Spinal cord (tissue), 9 donors: ENCODE measurements at regions not wholly inside any gene's neighbourhood (a gene's known extent, or its start where the extent isn't known, plus 50 kb on each side); places are given as distances from the start of the nearest gene placed in this dataset.
A peak's percentile ranks its signal among the peaks of the same experiment; 100 is the strongest.
"Not testable (repeated sequence)": the region's sequence is repeated elsewhere in the genome, so short reads cannot be mapped to it uniquely, and the experiment has no call there.

Experiments used
- DNase-seq, 6 donors: peaks; one replicate each; pipeline versions ENCODE4 v3.0.0 to v3.0.0-alpha.2; 2013 to 2015; ENCODE audit warnings: low spot score in 6 of 6, low read depth in 4 of 6
- H3K27ac ChIP-seq: one replicate; pipeline ENCODE4 v1.5.1; 2013; ENCODE audit warnings: low read depth, low read length, control low read depth
- H3K27me3 ChIP-seq: one replicate; pipeline ENCODE4 v1.6.1; 2013; ENCODE audit warnings: low read length; ENCODE audit not compliant: control insufficient read depth, insufficient read depth
- H3K36me3 ChIP-seq: one replicate; pipeline ENCODE4 v1.6.1; 2013; ENCODE audit warnings: low read length; ENCODE audit not compliant: control insufficient read depth, insufficient read depth
- H3K4me1 ChIP-seq: one replicate; pipeline ENCODE4 v1.6.1; 2013; ENCODE audit warnings: low read length; ENCODE audit not compliant: control insufficient read depth, insufficient read depth
- H3K4me3 ChIP-seq: one replicate; pipeline ENCODE4 v1.5.1; 2013; ENCODE audit warnings: low read depth, low read length, control low read depth
- H3K9me3 ChIP-seq: one replicate; pipeline ENCODE4 v1.6.1; 2013; ENCODE audit warnings: low read length; ENCODE audit not compliant: control insufficient read depth, insufficient read depth
- WGBS: methylation state at CpG from one replicate; pipeline ENCODE4 v1.1.5; 2013; ENCODE audit warnings: missing lambda C conversion rate; ENCODE audit not compliant: insufficient coverage; 5-methylcytosine and 5-hydroxymethylcytosine counted together
- donor health status: healthy.

DNA sequence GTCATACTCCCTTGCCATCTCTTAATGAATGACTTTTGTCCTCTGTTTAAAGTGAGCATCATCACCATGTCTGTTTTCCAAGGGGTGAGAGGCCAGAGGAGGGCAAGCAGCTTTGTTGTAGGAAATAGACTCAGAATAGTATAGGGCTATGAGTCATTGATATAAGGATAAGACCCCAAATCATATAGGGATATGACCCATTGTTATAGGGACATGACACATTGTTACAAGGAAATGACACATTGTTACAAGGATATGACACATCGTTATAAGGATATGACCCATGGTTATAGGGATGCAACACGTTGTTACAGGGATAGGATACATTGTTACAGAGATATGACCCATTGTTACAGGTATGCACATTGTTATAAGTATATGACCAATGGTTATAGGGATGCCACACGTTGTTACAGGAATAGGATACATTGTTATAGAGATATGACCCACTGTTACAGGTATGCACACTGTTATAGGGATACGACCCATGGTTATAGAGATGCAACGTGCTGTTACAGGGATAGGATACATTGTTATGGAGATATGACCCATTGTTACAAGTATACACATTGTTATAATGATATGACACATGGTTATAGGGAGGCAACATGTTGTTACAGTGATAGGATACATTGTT lies 311.1 kb upstream of the ADARB2 start:
- H3K27me3 ChIP-seq = no peaks in the 10 kb centered on the region
- no peaks in the 10 kb centered on the region for H3K36me3 ChIP-seq
- H3K27ac ChIP-seq = no peak overlapping the region
- H3K4me3 ChIP-seq = no peak overlapping the region
- no peak for DNase-seq
- H3K4me1 ChIP-seq = no peaks in the 10 kb centered on the region
- peaks cover 4% of the 10 kb centered on the region for H3K9me3 ChIP-seq
- 75% methylated on average over 2 of the region's 5 CpGs for WGBS

DNA sequence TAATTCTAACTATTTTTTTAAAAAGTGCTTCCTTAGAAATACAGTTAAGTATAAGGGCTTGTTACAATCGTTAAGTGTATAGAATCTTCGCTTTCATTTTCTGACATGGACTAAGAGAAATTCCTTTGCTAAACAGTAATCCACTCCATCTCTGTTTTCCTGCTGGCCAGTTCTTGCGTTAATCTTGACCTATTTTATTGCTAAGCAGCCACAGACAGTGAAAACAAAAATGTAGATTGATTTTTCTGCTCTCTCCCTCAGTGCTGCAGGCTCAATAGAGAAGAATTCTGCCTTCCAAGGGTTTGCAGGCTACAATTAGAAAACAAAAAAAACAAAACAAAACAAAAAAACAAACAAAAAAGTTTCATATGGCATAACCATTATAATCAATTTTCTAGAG lies 310.4 kb upstream of the ADARB2 start:
- no peaks in the 10 kb centered on the region for H3K27me3 ChIP-seq
- no peak overlapping the region for H3K4me3 ChIP-seq
- DNase-seq = no peak
- H3K9me3 ChIP-seq = peaks cover 4% of the 10 kb centered on the region
- H3K27ac ChIP-seq = no peak overlapping the region
- H3K4me1 ChIP-seq = no peaks in the 10 kb centered on the region
- H3K36me3 ChIP-seq = no peaks in the 10 kb centered on the region
- WGBS = no CpG with 5 or more reads among the region's 3 CpGs

DNA sequence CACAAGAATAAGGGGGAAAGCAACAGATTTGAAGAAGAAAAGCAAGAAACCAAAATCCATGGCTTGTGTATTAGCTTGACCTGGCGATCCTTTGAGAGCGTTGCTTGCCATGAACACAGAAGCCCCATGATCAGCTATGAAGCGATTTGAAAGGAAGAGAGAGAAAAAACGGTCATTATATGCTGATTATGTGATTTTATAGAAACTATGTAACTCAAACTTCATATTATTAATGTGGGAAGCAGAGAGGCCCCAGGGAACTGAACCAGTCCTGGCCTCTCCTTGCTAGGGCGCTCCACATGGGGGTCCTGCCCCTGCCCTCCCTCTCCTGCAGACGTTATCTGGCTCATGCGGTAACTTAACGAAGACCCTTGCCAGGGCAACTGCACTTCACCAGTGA lies 306.1 kb upstream of the ADARB2 start:
- no peaks in the 10 kb centered on the region for H3K27me3 ChIP-seq
- H3K9me3 ChIP-seq = no peaks in the 10 kb centered on the region
- no peak overlapping the region for H3K4me3 ChIP-seq
- no peak for DNase-seq
- H3K4me1 ChIP-seq = no peaks in the 10 kb centered on the region
- H3K27ac ChIP-seq = no peak overlapping the region
- 93% methylated on average over 4 of the region's 8 CpGs for WGBS
- no peaks in the 10 kb centered on the region for H3K36me3 ChIP-seq

DNA sequence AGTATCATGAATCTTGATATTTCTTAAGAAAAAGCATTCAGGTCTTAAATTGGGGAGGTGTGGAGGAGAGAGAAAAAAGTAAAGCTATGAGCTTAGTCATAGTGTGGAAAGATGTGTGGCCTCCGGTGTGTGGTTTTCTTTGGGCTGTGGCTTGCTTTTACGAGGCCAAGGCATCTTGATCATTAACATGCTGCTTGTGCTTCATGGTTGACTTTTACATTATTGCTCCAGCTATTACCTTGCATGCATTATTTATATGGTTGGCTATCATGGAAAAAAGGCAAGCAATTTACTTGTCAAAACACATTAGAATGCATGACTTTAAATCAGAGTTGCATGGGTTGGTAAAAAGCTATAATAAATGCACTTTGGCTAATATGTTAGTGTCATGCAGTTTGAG lies 300.7 kb upstream of the ADARB2 start:
- peak in 1 of 6 donors; percentile 25 for DNase-seq
- Histone ChIP-seq H3K27me3 (no peaks in the 10 kb centered on the region), H3K27ac (no peak overlapping the region), H3K4me3 (no peak overlapping the region), H3K4me1 (no peaks in the 10 kb centered on the region), H3K9me3 (no peaks in the 10 kb centered on the region), H3K36me3 (no peaks in the 10 kb centered on the region)
- WGBS = 50% methylated on average over 1 of the region's 2 CpGs

DNA sequence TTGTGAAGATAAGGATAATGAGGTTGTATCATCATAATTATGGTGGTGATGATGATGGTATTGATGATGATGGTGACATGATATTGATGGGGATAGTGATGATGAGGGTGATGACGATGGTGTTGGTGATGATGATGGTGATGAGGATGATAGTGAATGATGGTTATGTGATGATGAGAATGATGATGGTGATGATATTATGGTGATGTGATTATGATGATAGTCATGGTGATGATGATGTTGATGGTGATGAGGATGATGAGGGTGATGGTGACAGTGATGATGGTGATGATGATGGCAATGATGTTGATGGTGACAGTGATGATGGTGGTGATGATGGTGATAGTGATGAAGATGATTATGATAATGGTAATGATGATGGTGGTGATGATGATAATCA lies 299.9 kb upstream of the ADARB2 start:
- Histone ChIP-seq H3K27ac (no peak overlapping the region), H3K9me3 (no peaks in the 10 kb centered on the region), H3K4me3 (no peak overlapping the region), H3K36me3 (no peaks in the 10 kb centered on the region), H3K4me1 (no peaks in the 10 kb centered on the region), H3K27me3 (no peaks in the 10 kb centered on the region)
- DNase-seq = no peak
- 100% methylated on average over 1 of the region's 1 CpG for WGBS

DNA sequence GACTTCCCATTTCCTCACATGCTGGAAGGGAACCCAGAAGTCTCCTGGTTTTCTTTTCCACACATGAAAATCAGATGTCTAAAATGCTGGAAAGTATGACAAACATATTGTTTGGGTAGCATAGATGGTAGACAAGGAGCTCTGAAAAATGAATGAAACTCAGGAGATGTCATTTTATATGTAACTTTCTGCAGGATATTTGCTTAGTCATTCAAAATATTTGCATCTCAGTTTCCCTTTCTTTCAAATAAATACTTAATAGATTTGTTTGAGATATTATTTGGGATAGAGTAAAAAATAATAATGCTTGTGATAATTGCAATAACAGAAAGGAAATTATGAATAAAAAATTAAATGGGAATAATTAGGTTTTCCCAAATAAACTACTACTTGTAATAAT lies 298.9 kb upstream of the ADARB2 start:
- Histone ChIP-seq H3K9me3 (no peaks in the 10 kb centered on the region), H3K27me3 (no peaks in the 10 kb centered on the region), H3K27ac (no peak overlapping the region), H3K36me3 (no peaks in the 10 kb centered on the region), H3K4me3 (no peak overlapping the region), H3K4me1 (no peaks in the 10 kb centered on the region)
- DNase-seq = no peak

DNA sequence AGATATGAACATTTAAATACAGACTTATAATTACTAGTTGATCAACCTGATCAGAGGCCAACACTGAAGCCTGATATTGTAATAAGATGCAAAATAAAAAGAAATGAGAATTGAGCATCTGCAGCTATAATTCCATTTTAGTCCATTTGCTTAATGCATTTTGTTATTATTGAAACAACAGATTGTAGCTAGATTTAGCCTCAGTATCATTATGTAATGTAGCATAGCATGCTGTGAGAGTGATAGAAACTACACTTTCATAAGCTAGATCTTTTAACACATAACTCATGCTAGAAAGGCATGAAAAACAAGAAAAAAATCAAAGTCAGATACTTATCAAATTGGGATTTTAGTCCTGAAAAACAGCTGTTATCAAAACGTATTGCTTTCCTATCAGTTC lies 292.7 kb upstream of the ADARB2 start:
- no peaks in the 10 kb centered on the region for H3K27me3 ChIP-seq
- H3K4me1 ChIP-seq = no peaks in the 10 kb centered on the region
- H3K9me3 ChIP-seq = no peaks in the 10 kb centered on the region
- H3K4me3 ChIP-seq = no peak overlapping the region
- peak in 2 of 6 donors; percentile 33 to 59 for DNase-seq
- no peak overlapping the region for H3K27ac ChIP-seq
- no peaks in the 10 kb centered on the region for H3K36me3 ChIP-seq
- no CpG with 5 or more reads among the region's 1 CpG for WGBS

DNA sequence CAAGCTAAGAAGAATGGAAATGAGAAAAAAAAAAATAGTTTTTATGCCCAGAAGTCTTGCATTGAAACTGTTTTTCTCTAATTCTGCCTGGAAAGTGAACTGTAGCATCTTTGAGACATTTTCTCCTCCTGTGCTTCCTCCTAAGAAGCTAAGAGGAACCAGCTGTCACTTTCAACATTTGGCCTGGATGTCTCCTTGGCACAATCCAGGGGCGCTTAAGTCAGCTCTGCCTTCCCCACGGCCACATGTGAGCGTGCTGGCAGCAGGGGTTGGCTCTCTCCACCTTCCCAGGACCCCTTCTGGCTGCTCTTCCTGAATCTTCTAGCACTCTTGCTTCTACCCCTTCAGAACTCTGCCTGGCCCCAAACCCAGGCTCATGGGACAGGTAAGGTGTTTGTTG lies 289.6 kb upstream of the ADARB2 start:
- no peak overlapping the region for H3K4me3 ChIP-seq
- peak in 1 of 6 donors; percentile 67 for DNase-seq
- H3K27me3 ChIP-seq = no peaks in the 10 kb centered on the region
- no peaks in the 10 kb centered on the region for H3K36me3 ChIP-seq
- WGBS = 86% methylated on average over 3 of the region's 3 CpGs
- no peaks in the 10 kb centered on the region for H3K9me3 ChIP-seq
- no peaks in the 10 kb centered on the region for H3K4me1 ChIP-seq
- no peak overlapping the region for H3K27ac ChIP-seq

DNA sequence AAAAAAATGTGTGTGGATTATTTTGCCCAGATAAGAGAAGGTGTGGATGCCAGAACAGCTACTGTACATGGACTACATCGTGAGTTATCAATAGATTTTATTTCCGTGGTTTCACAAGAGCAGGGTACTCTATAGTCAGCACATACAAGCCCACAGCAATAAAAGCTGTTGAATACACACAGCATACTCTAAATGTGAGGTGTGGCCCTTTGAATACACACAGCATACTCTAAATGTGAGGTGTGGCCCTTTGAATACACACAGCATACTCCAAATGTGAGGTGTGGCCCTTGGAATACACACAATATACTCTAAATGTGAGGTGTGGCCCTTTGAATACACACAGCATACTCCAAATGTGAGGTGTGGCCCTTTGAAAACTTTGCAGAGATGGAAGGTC lies 287.4 kb upstream of the ADARB2 start:
- H3K36me3 ChIP-seq, H3K4me3 ChIP-seq, H3K4me1 ChIP-seq, DNase-seq, H3K9me3 ChIP-seq, H3K27me3 ChIP-seq, H3K27ac ChIP-seq: not testable (repeated sequence)
- no CpG with 5 or more reads among the region's 2 CpGs for WGBS

DNA sequence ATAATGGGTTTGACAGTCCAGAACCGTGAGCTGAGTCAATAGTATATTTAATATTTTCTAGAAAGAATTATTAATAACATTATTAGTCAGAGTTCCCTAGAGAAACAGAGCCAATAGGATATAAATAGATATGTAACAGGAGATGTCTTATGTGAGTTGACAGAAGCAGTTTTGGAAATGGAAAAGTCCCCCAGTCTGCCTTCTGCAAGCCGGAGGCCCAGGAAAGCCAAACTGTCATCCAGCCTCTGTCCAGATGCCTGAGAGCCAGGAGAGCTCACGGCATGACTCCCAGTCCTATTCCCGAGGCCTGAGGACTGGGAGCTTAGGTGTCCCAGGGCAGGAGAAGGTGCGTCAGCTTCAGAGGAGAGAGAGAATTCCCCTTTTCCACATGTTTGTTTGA lies 286.4 kb upstream of the ADARB2 start:
- DNase-seq = no peak
- Histone ChIP-seq H3K36me3 (no peaks in the 10 kb centered on the region), H3K4me3 (no peak overlapping the region), H3K27ac (no peak overlapping the region), H3K4me1 (no peaks in the 10 kb centered on the region), H3K9me3 (no peaks in the 10 kb centered on the region), H3K27me3 (no peaks in the 10 kb centered on the region)
- WGBS = 98% methylated on average over 4 of the region's 5 CpGs
